BJ (cell line): ENCODE measurements at regions not wholly inside any gene's neighbourhood (a gene's known extent, or its start where the extent isn't known, plus 50 kb on each side); places are given as distances from the start of the nearest gene placed in this dataset.

ENCODE experiments used
- CTCF ChIA-PET: fragments of 350-600 bp; formaldehyde crosslinking; extraction: SDS; loops from one replicate; lab custom pipeline; 2021; ENCODE audit warnings: antibody characterized with exemption, inconsistent platforms; lab: Yijun Ruan, JAX
- POLR2A ChIA-PET: fragments of 300-600 bp; sonication (Branson Sonifier 250); formaldehyde crosslinking; extraction: SDS; loops from one replicate; lab custom pipeline; 2021; ENCODE audit warnings: antibody characterized with exemption; lab: Charles Lee
- DNase-seq: peaks from one replicate; pipeline ENCODE4 v3.0.0-alpha.2; 2011; ENCODE audit warnings: low read depth
- H3K27me3 ChIP-seq: 2 replicates; pipeline ENCODE4 v1.6.0; 2011; ENCODE audit warnings: low read length; ENCODE audit not compliant: control insufficient read depth, insufficient read depth
- H3K36me3 ChIP-seq: 2 replicates; pipeline ENCODE4 v1.5.1; 2011; ENCODE audit warnings: low read length; ENCODE audit not compliant: control insufficient read depth, insufficient read depth
- H3K4me3 ChIP-seq: 2 replicates; pipeline ENCODE4 v1.5.1; 2011; ENCODE audit warnings: low read depth, mild to moderate bottlenecking, control low read depth, low read length
- TF ChIP-seq, protein P1 (sequence below): IDR thresholded peaks from 2 replicates; pipeline ENCODE4 v1.5.1; 2011; ENCODE audit warnings: low read depth, mild to moderate bottlenecking, control low read depth, inconsistent platforms, low read length, moderate library complexity; ENCODE audit not compliant: insufficient read depth

DNA sequence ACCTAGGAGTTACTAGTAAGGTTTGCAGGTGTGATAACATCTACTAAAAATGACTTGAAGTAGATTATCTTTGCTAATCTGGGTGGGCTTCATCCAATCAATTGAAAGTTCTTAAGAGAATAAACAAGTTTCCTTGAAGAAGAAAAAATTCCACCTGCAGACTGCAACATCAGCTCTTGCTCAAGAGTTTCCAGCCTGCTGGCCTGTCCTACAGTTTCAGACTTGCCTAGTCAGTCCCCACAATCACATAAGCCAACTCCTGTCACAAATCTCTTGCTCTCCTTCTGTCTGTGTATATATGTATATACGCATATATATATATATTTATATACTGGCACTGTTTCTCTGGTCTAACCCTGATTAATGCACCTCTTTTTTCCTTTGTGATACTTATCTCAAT, 67.3 kb upstream of the ITM2B start:
- Histone ChIP-seq H3K4me3 (no peak overlapping the region), H3K27me3 (peaks cover 3% of the 10 kb centered on the region; the same call in 1 of the 2 replicates), H3K36me3 (no peaks in the 10 kb centered on the region)
- TF ChIP-seq, protein P1, sequence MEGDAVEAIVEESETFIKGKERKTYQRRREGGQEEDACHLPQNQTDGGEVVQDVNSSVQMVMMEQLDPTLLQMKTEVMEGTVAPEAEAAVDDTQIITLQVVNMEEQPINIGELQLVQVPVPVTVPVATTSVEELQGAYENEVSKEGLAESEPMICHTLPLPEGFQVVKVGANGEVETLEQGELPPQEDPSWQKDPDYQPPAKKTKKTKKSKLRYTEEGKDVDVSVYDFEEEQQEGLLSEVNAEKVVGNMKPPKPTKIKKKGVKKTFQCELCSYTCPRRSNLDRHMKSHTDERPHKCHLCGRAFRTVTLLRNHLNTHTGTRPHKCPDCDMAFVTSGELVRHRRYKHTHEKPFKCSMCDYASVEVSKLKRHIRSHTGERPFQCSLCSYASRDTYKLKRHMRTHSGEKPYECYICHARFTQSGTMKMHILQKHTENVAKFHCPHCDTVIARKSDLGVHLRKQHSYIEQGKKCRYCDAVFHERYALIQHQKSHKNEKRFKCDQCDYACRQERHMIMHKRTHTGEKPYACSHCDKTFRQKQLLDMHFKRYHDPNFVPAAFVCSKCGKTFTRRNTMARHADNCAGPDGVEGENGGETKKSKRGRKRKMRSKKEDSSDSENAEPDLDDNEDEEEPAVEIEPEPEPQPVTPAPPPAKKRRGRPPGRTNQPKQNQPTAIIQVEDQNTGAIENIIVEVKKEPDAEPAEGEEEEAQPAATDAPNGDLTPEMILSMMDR, result no peak
- POLR2A ChIA-PET, result no interaction called here
- DNase-seq, result no peak
- CTCF ChIA-PET, result no interaction called here

DNA sequence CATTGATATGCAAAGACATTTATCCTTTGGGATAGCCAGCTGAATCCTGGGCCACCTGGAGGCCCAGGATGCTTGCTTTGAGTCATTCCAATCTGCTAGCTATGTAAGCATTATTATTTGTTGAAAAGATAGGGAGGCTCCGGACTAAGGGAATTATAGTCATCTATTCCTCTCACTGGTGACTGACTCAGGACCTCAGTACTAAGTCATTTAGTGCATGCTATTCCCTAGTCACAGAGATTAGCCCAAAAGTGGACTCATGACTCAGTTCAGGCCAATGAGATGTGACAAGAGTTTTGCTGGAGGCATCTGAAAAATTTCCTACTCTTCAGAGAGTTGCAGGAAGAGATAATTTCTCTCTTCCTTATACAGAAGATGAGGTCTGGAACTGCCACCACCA, 67.9 kb upstream of the ITM2B start:
- POLR2A ChIA-PET, result no interaction called here

GRCh38 chr13:48163061-48163460, 68.2 kb upstream of the MED4 start:
- ChIA-PET CTCF (interaction anchor here (0.6 to 1.4 kb wide), 2 partner anchors 8 to 418 kb away, joined by 3 to 10 read pairs; no protein-coding TSS in a partner anchor), POLR2A (no interaction called here)
- peaks cover 3% of the 10 kb centered on the region; the same call in 1 of the 2 replicates for H3K27me3 ChIP-seq
- H3K36me3 ChIP-seq, result no peaks in the 10 kb centered on the region
- H3K4me3 ChIP-seq, result no peak overlapping the region
- TF ChIP-seq, protein P1, result no peak
- DNase-seq, result no peak

More for the DNA sequence above, 67.9 kb upstream of the ITM2B start:
- CTCF ChIA-PET, result interaction anchor here (1.1 kb wide), 1 partner anchor 36 kb away, joined by 5 read pairs; no protein-coding TSS in a partner anchor
- DNase-seq, result no peak
- H3K27me3 ChIP-seq, result peaks cover 3% of the 10 kb centered on the region; the same call in 1 of the 2 replicates
- H3K36me3 ChIP-seq, result no peaks in the 10 kb centered on the region
- H3K4me3 ChIP-seq, result no peak overlapping the region
- TF ChIP-seq, protein P1, result no peak

DNA sequence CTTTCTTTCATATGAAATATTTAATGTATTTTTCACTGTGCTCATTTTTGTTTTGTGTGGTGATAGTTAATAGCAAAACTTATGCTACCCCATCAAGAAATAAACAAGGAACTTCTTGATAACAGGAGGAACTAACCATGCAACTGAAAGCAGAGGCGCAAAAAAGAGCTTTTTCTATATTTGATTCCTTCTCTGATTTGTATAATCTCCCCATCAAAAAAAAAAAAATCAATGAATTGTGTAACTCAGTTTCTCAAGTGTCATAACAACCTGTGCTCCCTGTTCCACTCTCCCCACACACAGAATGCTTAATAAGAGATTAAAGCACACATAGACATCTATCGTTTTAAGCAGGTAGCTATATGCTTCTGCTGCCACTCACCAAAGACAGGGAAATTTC, 67.3 kb upstream of the MED4 start:
- Histone ChIP-seq H3K36me3 (no peaks in the 10 kb centered on the region), H3K4me3 (no peak overlapping the region), H3K27me3 (peaks cover 3% of the 10 kb centered on the region; the same call in 1 of the 2 replicates)
- TF ChIP-seq, protein P1, result no peak
- DNase-seq, result no peak
- POLR2A ChIA-PET, result no interaction called here
- CTCF ChIA-PET, result interaction anchor here (1.4 kb wide), 1 partner anchor 9 kb away, joined by 10 read pairs; no protein-coding TSS in a partner anchor

GRCh38 chr13:48161530-48162179, 66.8 kb upstream of the MED4 start:
- Histone ChIP-seq H3K4me3 (no peak overlapping the region), H3K36me3 (no peaks in the 10 kb centered on the region), H3K27me3 (0 out of 2 replicates have a peak, but pooled peaks cover 2% of the 10 kb centered on the region)
- TF ChIP-seq, protein P1, result no peak
- POLR2A ChIA-PET, result no interaction called here
- CTCF ChIA-PET, result interaction anchor here (1.4 kb wide), 1 partner anchor 10 kb away, joined by 10 read pairs; no protein-coding TSS in a partner anchor
- no peak for DNase-seq
